HG03095 (cell line): ENCODE measurements at regions not wholly inside any gene's neighbourhood (a gene's known extent, or its start where the extent isn't known, plus 50 kb on each side); places are given as distances from the start of the nearest gene placed in this dataset.

ENCODE experiments used
- ATAC-seq: cut with Tn5 transposase; IDR thresholded peaks from one replicate; pipeline ENCODE4 v1.9.1; 2021; ENCODE audit warnings: moderate library complexity; ENCODE audit not compliant: unreplicated experiment

- no peak for ATAC-seq
Observed at GRCh38 chr6:79307321-79308036, 73.0 kb upstream of the HMGN3 start.

- ATAC-seq = no peak
Observed at GRCh38 chr6:79305020-79305419, 70.5 kb upstream of the HMGN3 start.

- ATAC-seq = no peak
Observed at GRCh38 chr6:79302341-79302740, 67.9 kb upstream of the HMGN3 start.

- no peak for ATAC-seq
Observed at GRCh38 chr6:79301290-79301689, 66.8 kb upstream of the HMGN3 start.

GRCh38 chr6:79296211-79296610 is 61.7 kb upstream of the HMGN3 start:
- no peak for ATAC-seq
